ENCODE measurements at regions not wholly inside any gene's neighbourhood (a gene's known extent, or its start where the extent isn't known, plus 50 kb on each side); places are given as distances from the start of the nearest gene placed in this dataset.

GRCh38 chr16:35686595-35686994 lies 2227.2 kb downstream of the TP53TG3F start:
- Mint-ChIP-seq H3K27me3 (ENCODE audit: low read depth) (no peaks in the 10 kb centered on the region), H3K27ac (no peak overlapping the region), H3K4me1 (ENCODE audit: low read depth) (no peaks in the 10 kb centered on the region), H3K36me3 (ENCODE audit: insufficient read depth in 2 of 2) (peaks cover 4 to 10% of the 10 kb centered on the region in 2 donors), H3K4me3 (no peak overlapping the region), H3K9me3 (peaks cover 16 to 29% of the 10 kb centered on the region in 2 donors)
- no peak for DNase-seq
- ATAC-seq (replicated peaks in 1 of 2), result no peak

- ATAC-seq (replicated peaks in 1 of 2) (no peak), DNase-seq (no peak)
- Mint-ChIP-seq H3K4me3 (no peak overlapping the region), H3K27ac (no peak overlapping the region), H3K27me3 (ENCODE audit: low read depth) (no peaks in the 10 kb centered on the region), H3K9me3 (peaks cover 16 to 30% of the 10 kb centered on the region in 2 donors), H3K4me1 (ENCODE audit: low read depth) (no peaks in the 10 kb centered on the region), H3K36me3 (ENCODE audit: insufficient read depth in 2 of 2) (peaks cover 5 to 10% of the 10 kb centered on the region in 2 donors)
Measured at GRCh38 chr16:35687071-35687470, 2227.7 kb downstream of the TP53TG3F start.

- peaks cover 6 to 10% of the 10 kb centered on the region in 2 donors for H3K36me3 Mint-ChIP-seq (ENCODE audit: insufficient read depth in 2 of 2)
- H3K9me3 Mint-ChIP-seq, result peaks cover 20 to 34% of the 10 kb centered on the region in 2 donors
- H3K27me3 Mint-ChIP-seq (ENCODE audit: low read depth), result no peaks in the 10 kb centered on the region
- no peak overlapping the region for H3K27ac Mint-ChIP-seq
- no peak overlapping the region for H3K4me3 Mint-ChIP-seq
- no peaks in the 10 kb centered on the region for H3K4me1 Mint-ChIP-seq (ENCODE audit: low read depth)
- ATAC-seq (replicated peaks in 1 of 2) (no peak), DNase-seq (no peak)
Measured at GRCh38 chr16:35687781-35688180, 2228.4 kb downstream of the TP53TG3F start.

GRCh38 chr16:35689764-35690163 lies 2230.4 kb downstream of the TP53TG3F start:
- Mint-ChIP-seq H3K36me3 (ENCODE audit: insufficient read depth in 2 of 2) (peaks cover 7 to 10% of the 10 kb centered on the region in 2 donors), H3K27ac (no peak overlapping the region), H3K9me3 (peaks cover 16 to 27% of the 10 kb centered on the region in 2 donors), H3K4me1 (ENCODE audit: low read depth) (no peaks in the 10 kb centered on the region), H3K4me3 (no peak overlapping the region), H3K27me3 (ENCODE audit: low read depth) (no peaks in the 10 kb centered on the region)
- DNase-seq (no peak), ATAC-seq (replicated peaks in 1 of 2) (no peak)

- peaks cover 15 to 26% of the 10 kb centered on the region in 2 donors for H3K9me3 Mint-ChIP-seq
Measured at GRCh38 chr16:35690413-35690812, 2231.0 kb downstream of the TP53TG3F start.

GRCh38 chr16:35691057-35691456 lies 2231.6 kb downstream of the TP53TG3F start:
- no peak overlapping the region for H3K4me3 Mint-ChIP-seq
- no peak overlapping the region for H3K27ac Mint-ChIP-seq
- H3K36me3 Mint-ChIP-seq (ENCODE audit: insufficient read depth in 2 of 2), result peaks cover 5 to 9% of the 10 kb centered on the region in 2 donors
- no peaks in the 10 kb centered on the region for H3K27me3 Mint-ChIP-seq (ENCODE audit: low read depth)
- H3K4me1 Mint-ChIP-seq (ENCODE audit: low read depth), result no peaks in the 10 kb centered on the region
- DNase-seq (no peak), ATAC-seq (replicated peaks in 1 of 2) (no peak)
- H3K9me3 Mint-ChIP-seq, result peaks cover 13 to 22% of the 10 kb centered on the region in 2 donors

More at GRCh38 chr16:35690413-35690812, 2231.0 kb downstream of the TP53TG3F start:
- ATAC-seq (replicated peaks in 1 of 2) (no peak), DNase-seq (no peak)
- H3K27me3 Mint-ChIP-seq (ENCODE audit: low read depth), result no peaks in the 10 kb centered on the region
- no peak overlapping the region for H3K4me3 Mint-ChIP-seq
- no peak overlapping the region for H3K27ac Mint-ChIP-seq
- H3K36me3 Mint-ChIP-seq (ENCODE audit: insufficient read depth in 2 of 2), result peaks cover 6 to 13% of the 10 kb centered on the region in 2 donors
- no peaks in the 10 kb centered on the region for H3K4me1 Mint-ChIP-seq (ENCODE audit: low read depth)

GRCh38 chr16:35692824-35693223 lies 2233.4 kb downstream of the TP53TG3F start:
- Mint-ChIP-seq H3K9me3 (peaks cover 13 to 18% of the 10 kb centered on the region in 2 donors), H3K27me3 (ENCODE audit: low read depth) (no peaks in the 10 kb centered on the region), H3K27ac (no peak overlapping the region), H3K4me1 (ENCODE audit: low read depth) (no peaks in the 10 kb centered on the region), H3K4me3 (no peak overlapping the region), H3K36me3 (ENCODE audit: insufficient read depth in 2 of 2) (peaks cover 5 to 9% of the 10 kb centered on the region in 2 donors)
- DNase-seq, result no peak
- ATAC-seq (replicated peaks in 1 of 2), result no peak

- DNase-seq (no peak), ATAC-seq (replicated peaks in 1 of 2) (no peak)
- H3K36me3 Mint-ChIP-seq (ENCODE audit: insufficient read depth in 2 of 2), result peaks cover 0 to 5% of the 10 kb centered on the region in 2 donors
- H3K4me3 Mint-ChIP-seq, result no peak overlapping the region
- peaks cover 4 to 7% of the 10 kb centered on the region in 2 donors for H3K9me3 Mint-ChIP-seq
- H3K27me3 Mint-ChIP-seq (ENCODE audit: low read depth), result no peaks in the 10 kb centered on the region
- no peak overlapping the region for H3K27ac Mint-ChIP-seq
- no peaks in the 10 kb centered on the region for H3K4me1 Mint-ChIP-seq (ENCODE audit: low read depth)
Measured at GRCh38 chr16:35706901-35707300, 2247.5 kb downstream of the TP53TG3F start.

- Mint-ChIP-seq H3K27me3 (ENCODE audit: low read depth) (no peaks in the 10 kb centered on the region), H3K27ac (no peak overlapping the region), H3K36me3 (ENCODE audit: insufficient read depth in 2 of 2) (peaks cover 0 to 4% of the 10 kb centered on the region in 2 donors), H3K4me1 (ENCODE audit: low read depth) (no peaks in the 10 kb centered on the region), H3K9me3 (peaks cover 2 to 12% of the 10 kb centered on the region in 2 donors), H3K4me3 (no peak overlapping the region)
- no peak for DNase-seq
- no peak for ATAC-seq (replicated peaks in 1 of 2)
Measured at GRCh38 chr16:35711435-35711834, 2252.0 kb downstream of the TP53TG3F start.

GRCh38 chr16:35711958-35712357 lies 2252.5 kb downstream of the TP53TG3F start:
- Mint-ChIP-seq H3K36me3 (ENCODE audit: insufficient read depth in 2 of 2) (peaks cover 0 to 4% of the 10 kb centered on the region in 2 donors), H3K4me3 (no peak overlapping the region), H3K9me3 (peaks cover 5 to 16% of the 10 kb centered on the region in 2 donors), H3K4me1 (ENCODE audit: low read depth) (no peaks in the 10 kb centered on the region), H3K27me3 (ENCODE audit: low read depth) (no peaks in the 10 kb centered on the region), H3K27ac (no peak overlapping the region)
- DNase-seq (no peak), ATAC-seq (replicated peaks in 1 of 2) (no peak)

- H3K27me3 Mint-ChIP-seq (ENCODE audit: low read depth), result no peaks in the 10 kb centered on the region
- H3K4me1 Mint-ChIP-seq (ENCODE audit: low read depth), result no peaks in the 10 kb centered on the region
- ATAC-seq (replicated peaks in 1 of 2) (no peak), DNase-seq (no peak)
- H3K9me3 Mint-ChIP-seq, result peaks cover 12 to 23% of the 10 kb centered on the region in 2 donors
- peaks cover 0 to 6% of the 10 kb centered on the region in 2 donors for H3K36me3 Mint-ChIP-seq (ENCODE audit: insufficient read depth in 2 of 2)
- no peak overlapping the region for H3K4me3 Mint-ChIP-seq
- H3K27ac Mint-ChIP-seq, result no peak overlapping the region
Measured at GRCh38 chr16:35713762-35714650, 2254.6 kb downstream of the TP53TG3F start.

GRCh38 chr16:35714665-35715064 lies 2255.3 kb downstream of the TP53TG3F start:
- no peaks in the 10 kb centered on the region for H3K4me1 Mint-ChIP-seq (ENCODE audit: low read depth)
- no peak overlapping the region for H3K27ac Mint-ChIP-seq
- no peaks in the 10 kb centered on the region for H3K27me3 Mint-ChIP-seq (ENCODE audit: low read depth)
- H3K9me3 Mint-ChIP-seq, result peaks cover 13 to 29% of the 10 kb centered on the region in 2 donors
- no peak overlapping the region for H3K4me3 Mint-ChIP-seq
- no peak for DNase-seq
- H3K36me3 Mint-ChIP-seq (ENCODE audit: insufficient read depth in 2 of 2), result peaks cover 0 to 9% of the 10 kb centered on the region in 2 donors
- ATAC-seq (replicated peaks in 1 of 2), result no peak

GRCh38 chr16:35724551-35724950 lies 2265.1 kb downstream of the TP53TG3F start:
- DNase-seq (no peak), ATAC-seq (replicated peaks in 1 of 2) (no peak)
- Mint-ChIP-seq H3K9me3 (peaks cover 14 to 27% of the 10 kb centered on the region in 2 donors), H3K4me3 (no peak overlapping the region), H3K4me1 (ENCODE audit: low read depth) (no peaks in the 10 kb centered on the region), H3K27ac (no peak overlapping the region), H3K36me3 (ENCODE audit: insufficient read depth in 2 of 2) (peaks cover 10 to 12% of the 10 kb centered on the region in 2 donors), H3K27me3 (ENCODE audit: low read depth) (no peaks in the 10 kb centered on the region)
